ENCODE measurements at regions not wholly inside any gene's neighbourhood (a gene's known extent, or its start where the extent isn't known, plus 50 kb on each side); places are given as distances from the start of the nearest gene placed in this dataset.

GRCh38 chr4:148730082-148730640 lies 287.9 kb upstream of the NR3C2 start:
- TF ChIP-seq CTCF (optimal IDR thresholded peaks at IDR 0.05 in 1 of 3, IDR thresholded peaks at IDR 0.05 in 1 of 3, conservative IDR thresholded peaks at IDR 0.05 in 1 of 3; ENCODE audit: extremely low read depth in 1 of 3, insufficient read depth in 2 of 3, low read length in 3 of 3) = no peak
- no peak for TF ChIP-seq EZH2 (IDR thresholded peaks at IDR 0.05; ENCODE audit: low read length)
